Stimulated activated CD8-positive, alpha-beta memory T cell treated with anti-CD3 and anti-CD28 coated beads, Interleukin-7, amount 100 ng/mL, for 1 hour (primary cell): ENCODE measurements at regions not wholly inside any gene's neighbourhood (a gene's known extent, or its start where the extent isn't known, plus 50 kb on each side); places are given as distances from the start of the nearest gene placed in this dataset.

Experiments used
- DNase-seq, 2 donors: peaks; one replicate each; pipeline ENCODE4 v3.0.0-alpha.2; 2020; ENCODE audit warnings: low read depth in 2 of 2

DNA sequence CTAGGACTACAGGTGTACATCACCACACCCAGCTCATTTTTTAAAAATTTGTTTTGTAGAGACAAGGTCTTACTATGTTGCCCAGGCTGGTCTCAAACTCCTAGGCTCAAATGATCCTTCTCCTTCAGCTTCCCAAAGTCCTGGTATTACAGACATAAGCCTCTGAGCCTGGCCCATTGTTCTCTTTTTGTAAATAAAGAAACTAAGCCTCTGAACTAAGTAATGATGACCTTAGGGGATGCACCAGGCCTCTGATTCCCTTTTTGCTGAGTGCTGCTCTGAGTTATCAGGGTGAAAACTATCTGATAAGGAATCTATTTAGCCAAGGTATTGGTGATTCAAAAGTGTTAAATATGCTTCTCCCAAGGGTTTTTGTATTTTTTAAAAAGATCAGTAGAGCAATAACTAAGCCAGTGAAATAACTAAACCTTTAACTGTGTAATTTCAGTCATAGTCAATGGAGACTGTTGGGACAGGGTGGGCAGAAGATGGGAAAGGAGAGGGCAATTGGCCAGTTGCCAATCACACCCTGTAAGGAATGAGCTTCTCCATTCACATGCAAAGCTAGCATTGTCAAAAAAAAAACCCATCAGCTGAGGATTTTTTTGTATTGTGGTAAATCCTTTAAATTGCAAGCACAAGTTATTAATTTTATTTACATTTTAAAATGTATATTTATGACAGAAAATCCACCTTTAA, 194.8 kb upstream of the PFN2 start:
- no peak for DNase-seq

DNA sequence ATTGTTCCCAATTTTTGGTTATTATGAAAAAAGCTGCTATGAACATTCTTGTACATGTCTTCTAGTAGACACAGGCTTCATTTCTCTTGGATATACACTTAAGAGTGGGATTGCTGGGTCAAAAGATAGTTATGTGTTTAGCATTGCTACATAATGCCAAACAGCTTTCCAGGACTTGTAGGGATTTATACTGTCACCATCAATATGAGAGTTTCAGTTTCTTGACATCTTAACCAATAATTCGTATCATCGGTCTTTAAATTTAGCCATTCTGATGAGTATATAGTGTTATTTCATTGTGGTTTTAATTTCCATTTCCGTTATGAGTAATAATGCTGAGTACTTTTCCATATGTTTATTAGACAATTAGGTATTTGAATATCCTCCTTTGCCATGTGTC, 190.3 kb upstream of the PFN2 start:
- no peak for DNase-seq

DNA sequence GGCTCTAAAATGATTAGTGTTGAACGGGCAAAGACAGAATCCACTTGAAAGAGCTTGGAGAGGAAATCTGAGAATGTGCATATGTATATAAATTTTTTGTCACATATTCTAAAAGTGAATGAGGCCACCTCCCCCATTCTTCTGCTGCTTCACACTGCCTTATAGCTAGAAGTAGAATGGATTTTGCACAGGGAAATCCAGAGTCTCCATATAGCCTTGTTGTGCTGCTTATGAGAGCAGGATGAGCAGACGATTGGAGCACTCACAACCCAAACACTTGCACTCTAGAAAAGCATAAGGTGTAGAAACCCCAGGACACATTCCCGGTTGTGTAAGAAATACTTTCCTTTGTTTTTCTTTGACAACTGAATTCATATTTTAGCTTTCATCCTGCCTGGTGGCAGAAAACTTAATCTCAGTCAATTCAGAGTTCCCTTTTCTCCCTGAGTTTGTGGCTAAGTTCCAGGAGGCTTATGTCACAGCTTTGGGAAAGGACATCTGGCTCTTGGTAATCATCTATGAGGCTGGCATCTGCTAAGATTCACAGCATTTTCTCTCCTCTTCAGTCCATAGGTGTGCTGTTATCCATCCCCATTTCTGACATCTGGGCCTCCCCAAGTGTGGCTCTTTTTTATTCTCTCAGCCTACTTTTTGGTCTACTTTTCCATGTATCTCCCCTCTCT, 188.4 kb upstream of the PFN2 start:
- DNase-seq = no peak

DNA sequence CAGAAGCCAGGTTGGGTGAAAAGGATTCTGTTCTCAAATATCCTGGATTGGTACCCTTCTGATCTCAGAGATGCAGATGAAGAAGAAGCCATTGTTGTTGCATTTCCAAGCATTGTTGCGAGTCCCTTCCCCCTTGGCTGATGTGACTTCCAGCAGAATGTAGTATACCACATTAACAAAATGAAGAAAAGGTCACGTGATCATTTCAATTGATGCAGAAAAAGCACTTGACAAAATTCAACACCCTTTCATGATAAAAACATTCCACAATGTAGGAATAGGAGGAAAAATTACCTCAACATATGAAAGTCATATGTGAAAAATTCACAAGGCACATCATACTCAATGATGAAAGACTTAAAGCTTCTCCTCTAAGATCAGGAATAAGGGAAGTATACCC, 181.9 kb upstream of the PFN2 start:
- DNase-seq = no peak

DNA sequence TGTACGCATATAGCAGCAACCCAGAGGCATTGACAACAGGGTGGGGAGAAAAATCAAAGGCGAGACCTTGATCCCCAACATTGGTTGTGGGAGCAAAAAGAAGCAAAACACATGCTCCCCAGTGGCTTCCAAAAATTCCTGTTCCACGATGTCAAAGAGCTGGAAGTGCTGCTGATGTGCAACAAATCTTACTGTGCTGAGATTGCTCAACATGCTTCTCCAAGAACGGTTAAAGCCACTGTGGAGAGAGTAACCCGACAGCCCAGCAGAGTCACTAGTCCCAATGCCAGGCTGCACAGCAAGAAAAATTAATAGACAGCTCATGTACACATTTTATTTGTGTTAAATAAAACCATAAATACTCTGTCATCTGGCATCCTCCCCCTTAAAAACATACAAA, 179.9 kb upstream of the PFN2 start:
- DNase-seq = no peak

DNA sequence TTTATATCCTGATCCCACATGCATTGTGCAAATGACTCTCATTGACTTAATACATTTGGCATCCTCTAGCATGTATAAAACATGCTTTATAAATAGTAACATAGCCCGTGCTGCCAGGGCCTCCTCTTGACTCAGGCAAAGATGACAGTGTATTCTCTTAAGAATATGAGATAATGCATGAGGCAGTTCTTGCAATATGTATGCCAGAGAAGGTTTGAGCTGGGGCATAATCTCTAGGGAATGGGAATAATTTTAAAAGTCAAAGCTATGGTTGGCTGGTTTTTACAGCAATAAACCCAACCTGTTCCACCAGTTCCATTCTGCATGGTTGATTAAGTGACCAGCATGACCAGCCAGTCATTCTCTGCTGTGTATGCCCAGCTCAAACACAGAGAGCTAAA, 179.0 kb upstream of the PFN2 start:
- no peak for DNase-seq

DNA sequence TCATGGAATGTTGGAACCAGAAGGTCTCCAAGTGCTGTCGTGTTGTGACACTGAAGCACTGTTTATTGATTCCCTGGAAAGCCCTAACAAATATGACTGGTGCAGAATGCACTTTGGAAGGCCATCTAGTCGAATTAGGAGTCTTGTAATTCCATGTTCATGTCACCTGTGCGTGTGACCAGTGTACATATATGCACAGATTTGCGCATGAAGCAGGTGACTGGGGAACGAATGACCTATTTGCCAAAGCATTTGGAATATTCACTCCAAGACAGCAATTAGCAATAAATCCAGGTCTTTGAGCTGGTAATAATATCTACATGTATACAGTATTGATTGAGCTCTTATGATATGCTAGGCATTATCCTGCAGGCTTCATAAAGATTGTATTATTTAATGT, 177.5 kb upstream of the PFN2 start:
- no peak for DNase-seq

DNA sequence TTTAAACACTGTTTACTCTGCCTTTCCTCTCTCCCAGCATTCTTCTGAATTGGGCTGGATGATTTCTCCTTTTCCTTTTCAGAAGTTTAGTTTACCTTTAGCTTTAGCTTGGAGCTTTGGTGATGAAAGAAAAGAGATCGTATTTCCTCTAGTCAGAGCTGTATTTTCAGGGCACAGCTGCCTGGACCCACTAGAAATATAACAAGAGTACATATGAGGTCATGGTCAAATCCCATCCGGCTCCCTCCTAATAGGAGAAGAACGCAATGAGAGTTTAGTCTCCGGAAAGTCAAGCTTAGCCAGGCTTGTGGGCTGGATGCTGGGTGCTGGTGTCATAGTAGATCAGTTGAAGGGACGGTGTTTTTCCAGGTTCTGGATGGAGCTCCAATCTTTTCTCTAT, 177.1 kb upstream of the PFN2 start:
- DNase-seq = no peak

DNA sequence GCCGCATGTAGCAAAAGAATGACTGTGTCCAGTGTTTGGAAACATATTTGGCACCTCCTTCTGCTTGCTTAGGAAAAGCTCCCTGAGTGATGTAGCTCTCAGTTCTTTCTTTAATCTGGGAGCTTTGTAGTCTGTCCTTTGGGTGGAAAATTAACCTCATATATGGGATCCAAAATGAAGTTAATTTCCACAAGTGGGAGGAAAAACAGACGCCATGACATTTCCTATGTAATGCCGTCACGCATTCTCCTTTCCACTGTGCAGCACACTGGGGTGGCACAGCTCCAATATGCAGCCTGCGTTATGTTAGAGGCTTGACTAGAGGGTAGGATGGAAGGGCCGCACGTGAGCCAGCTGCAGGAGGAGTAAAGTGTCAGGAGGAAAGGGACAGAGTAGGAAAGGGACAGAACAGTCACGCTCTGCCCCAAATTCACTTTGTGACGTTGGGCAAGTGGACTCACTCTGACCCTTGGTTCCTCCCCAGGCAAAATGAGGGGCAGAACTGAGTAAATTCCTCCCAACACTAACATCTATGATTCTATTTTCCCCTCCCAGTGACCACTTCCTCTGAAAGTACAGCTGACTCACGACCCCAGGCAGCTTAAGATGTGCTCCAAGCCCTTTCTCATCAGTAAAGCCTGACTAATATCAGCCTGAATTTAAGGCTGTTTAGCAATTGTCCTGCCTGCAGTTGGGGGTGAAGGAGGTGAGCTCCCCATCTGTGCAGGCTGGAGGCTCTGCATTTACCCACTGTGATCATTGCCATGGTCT, 176.5 kb upstream of the PFN2 start:
- DNase-seq = no peak

DNA sequence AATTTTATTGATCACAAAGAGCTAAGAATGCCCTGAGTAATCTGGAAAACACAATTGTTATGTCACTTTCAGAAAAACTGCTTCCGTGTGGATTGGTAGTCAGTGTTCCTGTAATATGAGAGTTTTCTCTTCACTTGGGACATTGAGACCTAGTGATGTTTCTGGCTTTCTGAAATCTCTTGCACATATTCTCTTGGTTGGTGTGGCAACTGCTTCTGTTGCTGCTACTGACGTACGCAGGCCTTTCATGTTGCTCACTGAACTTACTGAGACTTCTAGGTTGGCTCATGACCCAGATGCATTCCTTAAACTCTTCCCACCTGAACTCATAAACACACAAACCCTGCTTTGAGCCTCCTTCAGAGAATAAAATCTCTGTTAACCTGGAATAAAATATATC, 175.0 kb upstream of the PFN2 start:
- no peak for DNase-seq

DNA sequence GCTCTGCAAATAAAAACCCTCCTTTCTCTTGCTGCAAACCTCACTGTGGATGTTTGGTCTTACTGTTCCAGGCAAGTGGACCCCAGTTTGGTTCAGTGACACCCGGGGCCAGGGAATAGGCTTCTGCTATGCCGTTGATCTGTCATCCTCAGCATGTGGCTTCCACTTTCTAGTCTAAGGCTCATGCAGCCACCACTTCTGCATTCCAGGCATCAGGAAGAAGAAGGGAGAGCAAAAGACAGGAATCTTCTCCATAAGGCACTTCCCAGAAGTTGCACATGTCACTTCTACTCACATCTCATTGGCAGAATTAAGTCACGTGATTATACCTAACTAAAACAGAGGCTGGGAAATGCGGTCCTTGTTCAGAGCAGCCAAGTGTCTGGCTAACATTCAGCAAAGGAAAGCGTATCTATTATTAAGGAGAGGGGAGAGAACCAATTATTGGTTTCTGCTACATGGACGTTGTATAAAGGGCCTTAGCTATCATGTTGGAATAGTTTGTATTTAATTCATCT, 173.6 kb upstream of the PFN2 start:
- no peak for DNase-seq

DNA sequence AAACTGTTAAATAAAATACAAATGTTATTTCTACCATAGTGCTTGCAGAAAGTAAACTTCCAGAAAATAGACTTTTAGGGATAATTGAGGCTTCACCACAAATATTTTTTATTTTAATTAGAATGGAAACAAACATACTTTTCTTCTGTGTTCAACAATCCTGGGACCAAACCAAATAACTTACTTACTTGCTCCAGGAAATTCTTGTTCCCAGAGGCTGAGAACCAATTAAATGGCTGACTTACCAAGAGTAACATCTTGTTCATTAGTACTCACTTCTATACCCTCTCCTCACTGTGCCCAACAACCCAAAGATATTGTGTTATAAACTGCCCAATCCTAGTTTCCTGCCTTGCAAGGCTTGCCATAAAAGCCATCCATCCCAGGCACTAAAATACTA, 172.2 kb upstream of the PFN2 start:
- DNase-seq = no peak

DNA sequence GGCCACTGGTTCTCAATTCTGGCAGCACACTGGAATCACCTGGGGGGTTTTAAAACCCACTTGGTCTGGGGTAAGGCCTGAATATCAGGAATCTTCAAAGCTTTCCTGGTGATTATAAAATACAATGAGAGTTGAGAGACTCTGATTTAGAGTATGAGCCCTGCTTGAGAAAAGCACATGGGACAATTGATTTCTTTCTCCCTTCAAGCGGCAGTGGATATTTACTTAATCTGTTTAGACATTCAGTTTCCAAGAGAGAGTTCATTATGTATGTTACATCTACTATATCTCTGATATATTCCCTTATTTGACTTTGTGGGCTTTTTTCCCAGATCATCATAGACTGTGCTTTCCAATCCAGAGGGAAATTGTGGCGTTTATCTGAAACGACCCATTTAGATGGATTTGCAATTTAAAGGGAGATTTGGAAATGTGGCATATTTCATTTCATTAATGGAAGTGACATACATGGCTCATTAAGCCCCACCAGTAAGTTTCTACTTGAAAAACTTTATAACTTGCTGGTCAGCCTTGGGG, 171.2 kb upstream of the PFN2 start:
- no peak for DNase-seq

DNA sequence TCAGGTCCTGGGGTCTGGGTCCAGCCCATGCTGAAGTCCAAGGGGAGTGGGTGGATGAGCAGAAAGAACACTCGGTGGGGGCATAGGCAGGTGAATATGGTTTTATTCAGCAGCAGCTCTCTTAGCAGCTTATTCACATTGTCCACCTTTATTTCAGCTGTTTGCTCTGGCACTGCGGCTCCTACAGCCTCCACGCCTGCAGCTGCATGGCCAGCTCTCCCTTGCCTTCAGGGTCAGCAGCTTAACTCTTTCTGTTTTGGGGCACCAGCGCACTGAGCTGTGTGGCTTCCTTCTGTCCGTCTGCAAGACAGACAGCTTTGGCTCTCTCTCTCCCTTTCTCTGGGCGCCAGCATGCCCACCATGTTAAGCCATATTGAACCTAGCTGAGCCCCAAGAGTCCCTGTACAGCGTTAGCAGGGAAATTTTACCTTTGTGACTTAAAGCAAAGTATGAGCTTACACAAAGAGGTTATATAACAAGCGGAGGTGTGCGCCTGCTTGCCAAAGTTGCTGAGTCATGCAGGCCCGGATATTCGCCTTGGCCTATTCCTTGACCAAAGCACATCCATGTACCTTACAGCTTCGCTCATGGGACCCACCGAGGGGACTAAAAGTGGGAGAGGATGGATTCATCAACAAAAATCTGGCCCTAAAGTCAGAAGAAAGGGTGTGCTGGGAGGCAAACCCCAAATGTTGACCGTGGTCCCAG, 170.1 kb upstream of the PFN2 start:
- no peak for DNase-seq

DNA sequence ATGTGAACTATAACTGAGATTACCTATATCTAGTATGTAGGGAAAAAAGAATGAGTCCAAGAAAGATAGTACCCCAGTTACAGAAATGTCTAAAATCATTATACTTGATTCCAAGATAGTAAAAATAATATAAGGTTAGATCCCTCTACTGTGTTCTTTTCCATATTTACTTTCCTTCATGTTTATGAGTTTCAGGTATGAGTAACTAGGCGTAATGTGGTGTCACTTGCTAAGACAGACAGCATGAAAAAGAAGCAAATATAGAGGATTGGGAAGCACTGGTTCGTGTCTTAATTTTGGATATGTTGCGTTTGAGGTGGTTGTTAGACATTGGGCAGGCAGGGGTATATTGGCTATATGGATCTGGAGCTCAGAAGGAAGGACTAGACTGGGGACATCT, 168.1 kb upstream of the PFN2 start:
- no peak for DNase-seq

DNA sequence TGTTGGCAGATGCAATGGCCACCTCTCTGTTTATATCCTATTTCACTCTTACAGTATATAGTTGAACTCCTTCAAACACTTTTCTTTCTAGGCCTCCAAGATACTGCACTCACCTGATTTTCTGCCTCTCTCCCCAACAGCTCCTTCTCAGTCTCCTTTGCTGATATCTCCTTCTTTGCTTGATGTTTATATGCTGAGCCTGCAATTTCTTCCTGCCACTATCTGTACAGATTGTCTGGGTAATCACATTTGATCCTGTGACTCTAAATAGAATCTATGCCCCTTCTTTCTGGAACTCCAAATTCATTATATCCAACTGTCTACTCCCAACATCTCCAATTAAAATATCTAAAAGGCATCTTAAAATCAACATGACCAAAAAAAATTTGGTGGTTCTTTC, 165.5 kb upstream of the PFN2 start:
- DNase-seq = no peak

DNA sequence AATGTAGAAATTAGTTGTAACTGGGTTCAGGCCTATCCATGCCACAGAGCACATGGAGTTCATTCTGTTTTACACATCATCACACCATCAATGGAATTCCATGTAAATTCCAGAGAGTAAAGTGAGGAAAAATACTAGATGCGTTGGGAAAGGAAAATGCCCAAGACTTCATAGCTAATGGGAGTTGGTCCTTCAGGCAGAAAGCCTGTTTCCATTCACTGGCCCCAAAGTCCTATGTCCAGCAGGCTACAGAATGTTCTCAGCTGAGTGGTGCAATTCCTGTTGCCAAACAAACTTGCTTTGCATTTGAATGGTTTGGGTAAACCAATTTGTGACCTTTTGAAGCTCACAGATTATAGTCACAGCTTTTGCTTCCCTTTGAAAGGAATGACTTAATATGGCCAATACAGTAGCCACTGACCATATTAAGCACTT, 164.6 kb upstream of the PFN2 start:
- DNase-seq = no peak

DNA sequence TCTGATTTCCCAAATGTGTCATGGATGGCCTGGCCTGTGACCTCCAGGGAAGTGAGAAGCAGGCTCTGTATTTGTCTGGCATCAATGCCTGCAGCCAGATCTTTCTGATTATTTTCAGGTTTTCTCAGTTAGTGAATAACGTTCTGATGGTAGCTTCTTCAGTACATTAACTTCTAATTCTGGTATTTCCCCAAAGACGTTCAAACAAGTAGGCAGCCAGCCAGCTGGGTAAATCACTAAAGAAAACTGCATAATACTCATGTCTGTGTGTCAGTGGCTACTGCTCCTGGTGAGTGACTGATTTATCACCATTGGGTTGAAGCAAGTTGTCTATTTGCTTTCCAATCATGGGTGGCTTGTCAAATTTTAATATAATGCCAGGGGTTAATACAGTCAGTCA, 162.6 kb upstream of the PFN2 start:
- no peak for DNase-seq

DNA sequence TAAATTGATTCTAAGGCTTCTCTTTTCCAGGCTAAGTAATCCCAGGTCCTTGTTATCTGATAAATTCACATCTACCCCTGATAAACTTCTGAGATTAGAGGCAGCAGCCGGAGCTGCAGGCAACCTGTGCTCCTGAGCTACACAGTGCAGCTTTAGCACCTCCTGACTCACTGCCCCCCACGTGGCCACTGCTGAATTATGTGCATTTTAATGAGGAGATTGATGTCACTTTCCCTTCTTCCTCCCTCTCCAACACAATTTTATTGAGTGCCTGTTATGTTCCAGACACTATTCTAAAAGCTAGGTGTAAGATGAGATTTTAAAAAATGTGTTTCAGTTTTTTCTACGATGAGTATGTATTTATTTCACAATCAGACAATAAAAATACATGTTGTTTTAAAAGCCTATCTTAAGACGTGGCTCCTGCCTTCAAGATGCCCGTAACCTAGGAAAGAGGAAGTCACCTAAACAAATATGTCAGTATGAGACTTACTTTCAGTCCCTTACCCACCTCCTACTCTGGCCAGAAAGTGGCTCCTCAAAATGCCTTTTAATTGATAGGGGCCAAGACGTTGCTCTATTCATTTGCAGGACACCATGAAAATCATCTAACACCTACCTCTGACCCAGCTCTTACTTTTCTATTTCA, 161.5 kb upstream of the PFN2 start:
- no peak for DNase-seq

DNA sequence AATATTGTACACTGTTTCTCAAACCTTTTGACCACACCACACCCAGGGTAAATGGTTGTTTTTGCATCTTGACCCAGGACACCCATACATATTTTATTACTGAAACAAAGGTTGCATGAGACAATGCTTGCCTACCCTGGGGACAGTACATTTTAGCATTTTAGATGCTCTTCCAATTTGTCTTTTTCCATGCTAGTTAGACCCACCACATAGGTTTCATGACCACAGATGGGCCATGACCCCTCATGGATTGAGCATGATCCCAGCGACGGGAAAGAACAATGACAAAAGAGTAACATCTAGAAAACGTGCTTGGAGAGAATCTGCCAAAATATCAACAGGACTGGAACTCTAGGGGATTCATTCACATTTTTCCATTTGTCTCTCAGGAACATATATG, 161.0 kb upstream of the PFN2 start:
- DNase-seq = no peak

DNA sequence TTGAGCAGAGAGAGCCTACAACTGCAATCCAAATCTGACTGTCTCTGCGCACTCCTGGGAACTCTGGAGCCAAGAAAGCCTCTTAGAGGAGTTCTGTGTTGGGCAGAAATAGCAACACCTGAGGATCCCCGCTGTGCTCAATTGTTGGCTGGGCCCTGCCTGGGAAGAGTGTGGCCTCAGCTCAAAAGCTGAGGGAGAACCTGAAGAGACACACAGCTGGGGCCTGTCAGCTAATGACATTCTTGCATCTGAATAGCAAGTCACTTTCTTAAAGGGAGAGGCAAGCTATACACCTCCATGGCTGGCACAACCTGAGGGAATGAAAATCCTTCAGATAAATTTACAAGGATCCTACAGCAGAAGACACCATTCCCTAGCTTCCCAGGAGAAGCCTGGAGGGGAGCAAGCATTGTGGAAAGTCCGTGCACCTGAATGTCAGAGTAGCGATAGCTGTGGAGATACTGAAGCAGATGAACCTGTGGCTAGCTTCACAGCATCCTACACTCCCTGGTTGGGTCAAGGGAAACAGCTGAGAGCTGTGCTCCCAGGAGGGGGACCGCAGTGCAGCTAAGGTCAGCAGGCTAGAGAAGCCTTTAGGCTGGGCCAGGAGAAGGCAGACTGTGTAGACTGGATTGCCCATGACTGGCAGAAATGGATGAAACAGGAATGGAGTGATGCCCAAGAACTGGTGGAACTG, 159.9 kb upstream of the PFN2 start:
- DNase-seq = no peak
